Central memory CD8-positive, alpha-beta T cell (primary cell): ENCODE measurements at regions not wholly inside any gene's neighbourhood (a gene's known extent, or its start where the extent isn't known, plus 50 kb on each side); places are given as distances from the start of the nearest gene placed in this dataset.

Source experiments
- ATAC-seq: fragments of 150-1000 bp; cut with Tn5 transposase; replicated peaks from 2 replicates; pipeline ENCODE4 v1.10.0; 2022; ENCODE audit warnings: mild to moderate bottlenecking, moderate FRiP score, moderate number of reproducible peaks; ENCODE audit not compliant: poor library complexity, severe bottlenecking; ENCODE audit errors: extremely low read depth
- DNase-seq, 2 donors: peaks; one replicate each; pipeline ENCODE4 v3.0.0; 2021; ENCODE audit warnings: low spot score in 2 of 2
- H3K27ac Mint-ChIP-seq: one replicate; pipeline ENCODE4 v1.8.0; 2022; ENCODE audit warnings: low read depth, mild to moderate bottlenecking, moderate library complexity, mixed read lengths
- H3K27me3 Mint-ChIP-seq: one replicate; pipeline ENCODE4 v1.8.0; 2022; ENCODE audit warnings: mixed read lengths
- H3K36me3 Mint-ChIP-seq: one replicate; pipeline ENCODE4 v1.8.0; 2022; ENCODE audit warnings: mild to moderate bottlenecking, moderate library complexity, mixed read lengths; ENCODE audit not compliant: insufficient read depth
- H3K4me1 Mint-ChIP-seq: one replicate; pipeline ENCODE4 v1.8.0; 2022; ENCODE audit warnings: mixed read lengths
- H3K4me3 Mint-ChIP-seq: one replicate; pipeline ENCODE4 v1.8.0; 2022; ENCODE audit warnings: mild to moderate bottlenecking, moderate library complexity, mixed read lengths
- H3K9me3 Mint-ChIP-seq: one replicate; pipeline ENCODE4 v1.8.0; 2022; ENCODE audit warnings: mixed read lengths

DNA sequence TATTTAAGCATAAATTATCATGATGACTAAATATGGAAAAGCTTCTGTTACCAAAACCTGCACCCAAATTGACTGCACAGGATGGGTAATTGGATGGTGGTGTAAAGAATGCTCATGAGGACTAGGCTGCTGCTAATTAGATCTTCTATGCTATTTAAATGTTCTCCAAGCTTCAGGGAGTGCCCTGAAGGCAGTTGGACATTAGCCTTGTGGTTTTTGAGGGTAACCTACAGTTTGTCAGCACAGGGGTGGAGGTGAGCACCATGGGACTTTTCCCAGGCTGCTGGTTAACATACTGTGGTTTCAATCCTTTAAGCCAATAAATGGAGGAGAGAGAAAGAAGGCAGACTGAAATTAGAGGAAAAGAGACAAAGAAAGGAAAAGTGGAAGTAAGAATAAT lies 145.0 kb downstream of the WIF1 start:
- Mint-ChIP-seq H3K27me3 (peaks cover 39% of the 10 kb centered on the region), H3K4me3 (no peak overlapping the region), H3K36me3 (no peaks in the 10 kb centered on the region), H3K27ac (no peak overlapping the region), H3K4me1 (no peaks in the 10 kb centered on the region), H3K9me3 (peaks cover 5% of the 10 kb centered on the region)
- DNase-seq = no peak
- ATAC-seq = no peak

DNA sequence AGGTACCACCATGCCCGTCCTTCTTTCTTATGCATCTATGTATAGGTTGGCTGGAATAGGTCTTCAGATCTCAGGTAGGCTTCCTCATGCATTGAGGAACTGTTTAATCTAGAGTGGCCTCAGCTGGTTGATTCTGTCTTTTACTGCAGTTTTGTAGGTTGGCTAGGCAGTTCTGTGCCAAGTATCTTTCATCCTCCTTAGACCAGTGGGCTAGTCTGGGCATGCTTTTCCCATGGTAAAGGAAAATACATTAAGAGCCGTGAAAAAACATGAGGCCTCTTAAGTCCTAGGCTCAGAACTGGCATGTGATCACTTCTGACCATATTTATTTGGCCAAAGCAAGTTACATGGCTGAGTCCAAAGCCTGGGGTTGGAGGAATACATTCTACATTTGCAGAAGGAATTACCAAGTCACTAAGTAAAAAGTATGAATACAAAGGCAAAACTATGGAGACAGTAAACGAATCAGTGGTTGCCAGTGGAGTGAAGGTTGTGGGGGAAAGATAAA lies 137.3 kb downstream of the WIF1 start:
- Mint-ChIP-seq H3K36me3 (no peaks in the 10 kb centered on the region), H3K9me3 (peaks cover 5% of the 10 kb centered on the region), H3K4me3 (no peak overlapping the region), H3K4me1 (no peaks in the 10 kb centered on the region), H3K27ac (no peak overlapping the region), H3K27me3 (peaks cover 38% of the 10 kb centered on the region)
- DNase-seq (no peak), ATAC-seq (no peak)

DNA sequence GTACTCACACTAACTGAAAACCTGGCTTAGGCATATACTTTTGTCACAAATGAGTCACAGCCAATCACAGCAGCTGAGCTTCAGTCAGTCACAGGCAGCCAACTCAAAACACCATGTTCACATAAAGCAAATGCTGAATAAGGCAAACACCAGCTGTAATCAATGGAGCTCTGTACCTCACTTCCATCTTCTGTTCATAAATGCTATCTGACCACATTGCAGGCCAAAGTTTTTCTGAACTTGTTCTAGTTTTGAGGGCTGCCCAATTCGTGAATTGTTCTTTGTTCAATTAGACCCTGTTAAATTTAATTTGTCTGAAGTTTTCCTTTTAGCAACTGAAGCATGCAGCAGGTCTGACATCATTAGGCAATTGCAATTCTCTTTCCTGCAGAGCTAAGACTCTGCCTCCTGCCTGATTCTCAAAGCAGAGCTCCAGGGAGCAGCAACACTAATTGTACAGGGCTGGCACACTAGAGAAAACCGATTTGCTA lies 129.9 kb downstream of the WIF1 start:
- Mint-ChIP-seq H3K4me1 (no peaks in the 10 kb centered on the region), H3K36me3 (no peaks in the 10 kb centered on the region), H3K9me3 (no peaks in the 10 kb centered on the region), H3K27me3 (peaks cover 49% of the 10 kb centered on the region), H3K27ac (no peak overlapping the region), H3K4me3 (no peak overlapping the region)
- DNase-seq (no peak), ATAC-seq (no peak)

DNA sequence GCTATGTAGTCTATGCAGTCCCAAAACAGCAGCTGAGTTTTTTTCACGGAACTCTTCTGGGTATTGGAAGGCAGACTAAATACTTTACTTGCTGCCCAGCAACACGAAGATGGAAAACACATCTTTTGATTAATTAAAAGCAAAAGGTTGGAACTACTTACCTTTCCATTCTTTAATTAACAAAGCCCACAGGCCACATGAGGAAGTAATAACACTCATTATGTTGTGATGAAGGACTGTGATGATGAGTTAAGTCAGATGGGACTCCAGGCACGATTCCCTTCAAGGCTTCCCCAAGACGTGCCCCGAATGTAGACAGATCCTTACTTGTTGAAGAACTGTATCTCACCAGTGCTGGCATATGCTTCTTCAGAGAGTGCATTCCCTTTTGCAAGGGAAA lies 129.0 kb downstream of the WIF1 start:
- Mint-ChIP-seq H3K4me3 (no peak overlapping the region), H3K27ac (no peak overlapping the region), H3K36me3 (no peaks in the 10 kb centered on the region), H3K27me3 (peaks cover 52% of the 10 kb centered on the region), H3K4me1 (no peaks in the 10 kb centered on the region), H3K9me3 (no peaks in the 10 kb centered on the region)
- ATAC-seq = no peak
- DNase-seq = no peak

GRCh38 chr12:64992641-64993040 lies 128.5 kb downstream of the WIF1 start:
- no peak for DNase-seq
- Mint-ChIP-seq H3K4me1 (no peaks in the 10 kb centered on the region), H3K27me3 (peaks cover 56% of the 10 kb centered on the region), H3K27ac (no peak overlapping the region), H3K9me3 (no peaks in the 10 kb centered on the region), H3K4me3 (no peak overlapping the region), H3K36me3 (no peaks in the 10 kb centered on the region)
- no peak for ATAC-seq

DNA sequence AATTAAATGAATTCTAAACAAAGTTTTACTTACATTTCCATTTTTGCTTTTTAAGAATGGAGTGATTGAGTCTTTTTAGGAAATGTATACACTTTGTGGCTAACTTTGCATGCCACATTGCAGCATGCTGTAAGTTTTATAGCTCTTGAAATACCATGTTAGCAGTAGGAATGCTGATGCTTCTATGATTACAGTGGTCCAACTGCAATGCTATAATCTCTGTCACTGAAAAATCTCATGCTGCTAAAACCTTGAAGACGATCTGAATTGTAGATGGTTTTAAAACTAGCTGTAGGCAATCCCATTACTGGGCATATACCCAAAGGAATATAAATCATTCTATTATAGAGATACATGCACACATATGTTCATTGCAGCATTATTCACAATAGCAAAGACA lies 127.6 kb downstream of the WIF1 start:
- Mint-ChIP-seq H3K36me3 (no peaks in the 10 kb centered on the region), H3K27me3 (peaks cover 61% of the 10 kb centered on the region), H3K4me1 (no peaks in the 10 kb centered on the region), H3K9me3 (no peaks in the 10 kb centered on the region), H3K4me3 (no peak overlapping the region), H3K27ac (no peak overlapping the region)
- ATAC-seq (no peak), DNase-seq (no peak)

GRCh38 chr12:64995816-64996215 lies 125.3 kb downstream of the WIF1 start:
- Mint-ChIP-seq H3K27ac (no peak overlapping the region), H3K27me3 (peaks cover 49% of the 10 kb centered on the region), H3K4me3 (no peak overlapping the region), H3K36me3 (no peaks in the 10 kb centered on the region), H3K4me1 (no peaks in the 10 kb centered on the region), H3K9me3 (no peaks in the 10 kb centered on the region)
- ATAC-seq (no peak), DNase-seq (no peak)

GRCh38 chr12:64997858-64998257 lies 123.2 kb downstream of the WIF1 start:
- DNase-seq = no peak
- Mint-ChIP-seq H3K27me3 (peaks cover 56% of the 10 kb centered on the region), H3K27ac (no peak overlapping the region), H3K4me3 (no peak overlapping the region), H3K4me1 (no peaks in the 10 kb centered on the region), H3K36me3 (peaks cover 2% of the 10 kb centered on the region), H3K9me3 (peaks cover 8% of the 10 kb centered on the region)
- no peak for ATAC-seq

- H3K4me1 Mint-ChIP-seq = no peaks in the 10 kb centered on the region
- peaks cover 11% of the 10 kb centered on the region for H3K9me3 Mint-ChIP-seq
- no peak overlapping the region for H3K27ac Mint-ChIP-seq
- no peak for DNase-seq
- H3K36me3 Mint-ChIP-seq = peaks cover 2% of the 10 kb centered on the region
- no peak for ATAC-seq
- H3K27me3 Mint-ChIP-seq = peaks cover 59% of the 10 kb centered on the region
- H3K4me3 Mint-ChIP-seq = no peak overlapping the region
Measured at GRCh38 chr12:64998371-64999147, 122.5 kb downstream of the WIF1 start.

DNA sequence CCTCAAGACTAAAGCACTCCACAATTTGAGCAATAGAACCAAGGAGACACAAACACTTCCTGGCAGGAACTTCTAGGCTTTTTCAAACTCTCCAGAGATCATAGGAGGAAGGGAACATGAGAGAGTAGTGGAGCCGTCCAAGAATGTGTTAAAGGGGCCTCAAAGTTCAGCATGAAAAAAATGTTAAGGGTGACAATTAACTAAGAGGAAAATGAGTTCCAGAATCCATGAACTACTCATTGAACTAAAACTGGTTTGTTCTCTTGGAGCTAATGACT lies 122.0 kb downstream of the WIF1 start:
- Mint-ChIP-seq H3K27ac (no peak overlapping the region), H3K36me3 (peaks cover 2% of the 10 kb centered on the region), H3K9me3 (peaks cover 12% of the 10 kb centered on the region), H3K4me3 (no peak overlapping the region), H3K27me3 (peaks cover 57% of the 10 kb centered on the region), H3K4me1 (no peaks in the 10 kb centered on the region)
- no peak for ATAC-seq
- no peak for DNase-seq
